Hindlimb muscle (tissue), 1 donor: ENCODE measurements at regions not wholly inside any gene's neighbourhood (a gene's known extent, or its start where the extent isn't known, plus 50 kb on each side); places are given as distances from the start of the nearest gene placed in this dataset.

Experiments used
- DNase-seq: peaks from one replicate; pipeline ENCODE4 v3.0.0-alpha.2; 2013

- DNase-seq = no peak
Observed at GRCh38 chr1:8083739-8084484, 57.8 kb upstream of the ERRFI1 start.

- DNase-seq = no peak
Observed at GRCh38 chr1:8082945-8083344, 56.8 kb upstream of the ERRFI1 start.

GRCh38 chr1:8078176-8078671 lies 52.1 kb upstream of the ERRFI1 start:
- no peak for DNase-seq

GRCh38 chr1:8077602-8078001 lies 51.5 kb upstream of the ERRFI1 start:
- DNase-seq = no peak

GRCh38 chr1:8077120-8077573 lies 51.0 kb upstream of the ERRFI1 start:
- peak; percentile 75 for DNase-seq

GRCh38 chr1:8076176-8076575 lies 50.1 kb upstream of the ERRFI1 start:
- no peak for DNase-seq
